ENCODE measurements at regions not wholly inside any gene's neighbourhood (a gene's known extent, or its start where the extent isn't known, plus 50 kb on each side); places are given as distances from the start of the nearest gene placed in this dataset.
"Not testable (repeated sequence)": the region's sequence is repeated elsewhere in the genome, so short reads cannot be mapped to it uniquely, and the experiment has no call there.

DNA sequence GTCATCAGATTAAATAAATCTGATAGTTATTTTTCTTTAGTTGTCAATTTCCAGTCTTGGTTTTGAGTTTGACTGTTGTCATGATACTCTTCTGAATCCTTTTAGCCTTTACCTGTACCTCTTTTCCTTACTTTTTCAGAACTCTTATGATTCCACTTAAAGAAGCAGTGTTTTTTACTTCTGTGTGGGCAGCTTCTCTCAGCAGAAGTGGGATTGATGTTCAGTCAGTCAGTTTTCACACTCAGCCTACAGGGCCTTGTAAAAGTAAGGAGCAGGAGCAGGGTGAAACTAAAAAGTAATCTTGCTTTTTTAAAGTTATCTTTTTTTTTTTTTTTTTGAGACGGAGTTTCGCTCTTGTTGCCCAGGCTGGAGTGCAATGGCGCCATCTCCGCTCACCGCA lies 75.1 kb downstream of the HAUS1 start:
- no peak for DNase-seq

- no peak for DNase-seq
Measured at GRCh38 chr18:46182633-46183358, 78.6 kb downstream of the HAUS1 start.

- DNase-seq, result not testable (repeated sequence)
Measured at GRCh38 chr18:46184296-46184695, 80.1 kb downstream of the HAUS1 start.

DNA sequence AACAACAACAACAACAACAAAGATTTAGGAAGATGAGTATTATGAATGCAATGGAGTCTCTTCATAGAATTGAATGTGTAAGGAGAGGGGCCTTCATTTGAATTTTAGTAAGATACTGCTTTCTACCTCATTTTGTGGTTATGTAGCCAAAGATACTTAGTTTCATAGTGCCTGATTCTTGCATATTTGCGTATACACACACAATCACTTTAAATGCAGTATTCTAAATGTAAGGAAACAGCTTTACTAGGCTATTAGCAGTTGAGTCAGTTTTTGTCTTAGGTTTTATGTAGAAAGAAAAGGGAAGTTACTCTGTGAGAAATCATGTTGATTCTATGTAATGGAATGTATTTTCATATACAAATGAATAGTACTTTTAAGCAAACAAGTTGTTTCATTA lies 80.5 kb downstream of the HAUS1 start:
- no peak for DNase-seq

- DNase-seq, result no peak
Measured at GRCh38 chr18:46190667-46191066, 86.5 kb downstream of the HAUS1 start.

DNA sequence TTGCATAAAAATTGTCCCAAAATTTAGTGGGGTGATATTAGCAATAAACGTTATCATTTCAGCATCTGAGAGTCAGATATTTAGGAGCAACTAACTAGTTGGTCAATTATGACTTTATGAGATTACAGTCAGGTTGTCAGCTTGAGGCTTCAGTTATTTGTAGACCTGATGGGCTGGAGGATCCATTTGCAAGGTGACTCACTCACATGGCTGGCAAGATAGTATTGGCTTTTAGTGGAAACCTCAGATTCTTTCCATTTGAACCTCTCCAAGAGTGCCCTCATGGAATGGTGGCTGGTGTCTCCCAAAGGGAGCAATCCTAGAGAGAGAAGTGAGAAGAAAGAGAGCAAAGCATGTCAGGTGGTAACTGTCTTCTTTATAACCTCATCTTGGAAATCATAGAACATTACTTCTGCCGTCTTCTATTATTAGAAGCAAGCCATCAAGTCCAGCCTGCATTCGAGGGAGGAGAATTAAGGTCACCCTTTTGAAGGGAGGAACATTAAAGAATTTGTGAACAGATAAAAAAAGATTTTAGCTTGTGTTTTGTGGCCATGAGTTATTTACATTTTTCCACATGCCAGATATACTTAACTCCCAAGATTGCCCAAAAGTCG lies 92.5 kb downstream of the HAUS1 start:
- DNase-seq, result no peak

GRCh38 chr18:46199515-46200147 lies 95.4 kb downstream of the HAUS1 start:
- DNase-seq, result no peak

DNA sequence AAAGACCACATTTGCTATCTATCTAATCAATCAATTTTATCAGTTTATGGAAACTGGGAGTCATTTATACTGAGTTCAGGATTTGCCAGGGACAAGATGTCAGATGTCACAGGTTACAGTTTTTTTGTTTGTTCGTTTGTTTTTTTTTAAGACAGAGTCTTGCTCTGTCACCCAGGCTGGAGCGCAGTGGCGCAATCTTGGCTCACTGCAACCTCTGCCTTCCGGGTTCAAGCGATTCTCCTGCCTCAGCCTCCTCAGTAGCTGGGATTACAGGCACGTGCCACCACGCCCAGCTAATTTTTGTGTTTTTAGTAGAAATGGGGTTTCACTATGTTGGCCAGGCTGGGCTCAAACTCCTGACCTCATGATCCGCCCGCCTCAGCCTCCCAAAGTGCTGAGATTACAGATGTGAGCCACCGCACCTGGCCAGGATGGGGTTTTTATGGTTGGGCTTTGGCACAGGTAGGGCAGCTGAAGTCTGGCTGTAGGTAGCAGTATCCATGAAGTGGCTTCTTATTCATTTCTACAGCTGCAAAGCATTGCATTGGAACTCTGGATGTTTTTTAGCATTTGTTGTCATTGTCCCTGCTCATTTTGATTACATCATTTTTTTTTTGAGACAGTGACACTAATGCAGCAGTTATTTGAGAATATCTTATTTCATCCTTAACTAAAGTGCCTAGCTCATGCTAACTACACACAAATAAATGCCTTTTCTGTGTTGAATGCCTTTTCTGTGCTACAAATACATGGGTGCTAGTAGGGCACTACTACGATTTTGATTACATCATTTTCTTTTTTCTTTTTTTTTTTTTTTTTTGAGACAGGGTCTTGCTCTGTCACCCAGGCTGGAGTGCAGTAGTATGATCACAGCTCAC lies 96.2 kb downstream of the HAUS1 start:
- DNase-seq, result not testable (repeated sequence)

GRCh38 chr18:46204143-46204542 lies 100.0 kb downstream of the HAUS1 start:
- no peak for DNase-seq

GRCh38 chr18:46207985-46208384 lies 103.8 kb downstream of the HAUS1 start:
- no peak for DNase-seq

GRCh38 chr18:46209161-46209560 lies 105.0 kb downstream of the HAUS1 start:
- DNase-seq, result no peak

DNA sequence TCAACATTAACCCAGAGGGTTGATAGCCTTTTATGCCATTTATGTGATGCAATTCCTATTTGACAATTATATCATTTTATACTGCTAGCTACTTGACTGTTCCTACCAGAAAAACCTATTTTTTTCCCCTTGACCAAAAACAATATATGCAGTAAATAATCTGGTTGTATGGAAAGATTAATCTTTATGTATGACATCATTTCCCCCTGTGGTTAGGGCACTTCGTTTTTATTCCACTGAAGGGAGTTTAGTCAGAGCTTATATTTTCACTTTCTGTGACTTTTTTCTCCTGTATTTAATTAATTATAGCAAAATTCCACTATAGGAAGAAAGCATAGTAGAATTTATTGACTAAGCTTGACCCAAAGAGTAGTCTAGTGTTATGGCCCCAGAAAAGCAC lies 107.6 kb downstream of the HAUS1 start:
- DNase-seq, result no peak

- DNase-seq, result no peak
Measured at GRCh38 chr18:46212398-46212797, 108.2 kb downstream of the HAUS1 start.

DNA sequence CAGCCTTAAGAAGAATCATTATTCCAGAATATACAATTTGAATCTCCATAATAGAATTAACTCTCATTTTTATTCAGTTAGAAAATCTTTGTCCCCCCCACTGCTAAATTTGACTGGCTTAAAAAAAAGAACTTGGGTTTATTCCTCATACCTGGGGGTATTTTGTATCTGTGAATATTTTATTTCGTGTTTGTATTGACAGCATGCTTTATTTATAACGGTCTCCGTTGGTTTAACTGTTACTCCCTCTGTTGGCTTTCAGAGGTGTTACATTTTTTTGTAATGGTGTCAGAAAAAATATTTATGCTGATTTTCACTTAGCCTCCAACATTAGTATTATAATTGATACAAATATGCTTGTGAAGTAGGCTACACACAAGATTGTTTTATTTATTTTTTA lies 109.1 kb downstream of the HAUS1 start:
- no peak for DNase-seq

GRCh38 chr18:46214435-46214834 lies 110.2 kb downstream of the HAUS1 start:
- no peak for DNase-seq

DNA sequence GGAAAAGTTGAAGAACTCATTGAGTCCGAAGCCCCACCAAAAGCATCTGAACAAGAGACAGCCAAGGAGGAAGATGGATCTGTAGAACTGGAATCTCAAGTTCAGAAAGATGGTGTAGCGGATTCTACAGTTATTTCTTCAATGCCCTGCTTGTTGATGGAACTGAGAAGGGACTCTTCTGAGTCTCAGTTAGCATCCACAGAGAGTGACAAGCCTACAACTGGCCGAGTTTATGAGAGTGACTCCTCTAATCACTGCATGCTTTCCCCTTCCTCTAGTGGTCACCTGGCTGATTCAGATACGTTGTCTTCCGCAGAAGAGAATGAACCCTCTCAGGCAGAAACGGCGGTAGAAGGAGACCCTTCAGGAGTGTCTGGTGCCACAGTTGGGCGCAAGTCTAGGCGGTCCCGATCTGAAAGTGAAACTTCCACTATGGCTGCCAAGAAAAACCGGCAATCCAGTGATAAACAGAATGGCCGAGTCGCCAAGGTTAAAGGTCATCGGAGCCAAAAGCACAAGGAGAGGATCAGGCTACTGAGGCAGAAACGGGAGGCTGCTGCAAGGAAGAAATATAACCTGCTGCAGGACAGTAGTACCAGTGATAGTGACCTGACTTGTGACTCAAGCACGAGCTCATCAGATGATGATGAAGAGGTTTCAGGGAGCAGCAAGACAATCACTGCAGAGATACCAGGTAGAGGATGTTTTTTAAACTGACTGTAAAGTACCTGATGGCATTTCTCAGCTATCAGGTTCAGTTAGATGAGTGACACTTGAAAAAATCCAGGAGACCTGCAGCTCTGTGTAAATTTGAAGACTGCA lies 111.9 kb downstream of the HAUS1 start:
- DNase-seq, result no peak

- DNase-seq, result no peak
Measured at GRCh38 chr18:46220116-46220515, 115.9 kb downstream of the HAUS1 start.

GRCh38 chr18:46222093-46222492 lies 117.9 kb downstream of the HAUS1 start:
- DNase-seq, result no peak

DNA sequence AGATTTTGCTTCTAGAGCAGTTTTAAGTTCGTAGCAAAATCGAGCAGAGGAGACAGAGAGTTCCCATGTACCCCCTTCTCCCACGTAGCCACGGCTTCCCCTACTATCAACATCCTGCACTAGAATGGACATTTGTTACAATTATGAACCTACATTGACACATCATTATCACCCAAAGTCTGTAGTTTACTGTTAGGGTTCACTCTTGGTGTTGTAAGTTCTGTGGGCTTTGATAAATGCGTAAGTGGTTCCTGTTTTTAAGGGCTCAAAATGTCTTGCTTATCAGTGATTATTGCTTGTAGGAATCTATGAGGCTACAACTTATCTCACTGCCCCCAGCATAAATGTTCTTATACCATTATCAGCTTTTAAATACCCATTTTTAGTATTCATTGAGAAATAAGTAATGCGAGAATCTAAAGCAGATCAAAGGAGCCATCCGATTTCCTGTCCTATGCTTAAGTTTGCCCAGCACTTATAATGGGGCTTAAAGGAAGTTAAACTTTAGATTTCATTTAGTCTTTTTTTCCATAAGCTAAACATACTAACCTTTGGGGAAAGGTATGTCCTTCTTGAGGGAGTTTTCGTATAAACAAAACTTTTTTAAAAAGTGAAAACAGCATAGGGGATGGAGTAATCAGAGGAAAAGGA lies 118.7 kb downstream of the HAUS1 start:
- DNase-seq, result no peak

GRCh38 chr18:46224181-46224775 lies 120.1 kb downstream of the HAUS1 start:
- no peak for DNase-seq

GRCh38 chr18:46226461-46226860 lies 122.3 kb downstream of the HAUS1 start:
- no peak for DNase-seq

Measured in stimulated activated CD4-positive, alpha-beta T cell treated with anti-CD3 and anti-CD28 coated beads, Interleukin-1b, Interleukin-23, amount 100 ng/mL, for 48 hours (primary cell).